ENCODE measurements at regions not wholly inside any gene's neighbourhood (a gene's known extent, or its start where the extent isn't known, plus 50 kb on each side); places are given as distances from the start of the nearest gene placed in this dataset.
"Not testable (repeated sequence)": the region's sequence is repeated elsewhere in the genome, so short reads cannot be mapped to it uniquely, and the experiment has no call there.

- DNase-seq (ENCODE audit: low spot score), result no peak
- in situ Hi-C loops (cut with MboI; ENCODE audit: low pct_unique_long_range_greater_than_20kb, low sequenced_read_pairs, unreplicated experiment), result no loop called here
- TF ChIP-seq CTCF (IDR thresholded peaks at IDR 0.05; ENCODE audit: extremely low read depth, insufficient read depth, missing control alignments), result no peak
Observed at GRCh38 chr4:95949136-95949765, 109.4 kb downstream of the PDHA2 start.

- DNase-seq (ENCODE audit: low spot score), result no peak
- in situ Hi-C loops (cut with MboI; ENCODE audit: low pct_unique_long_range_greater_than_20kb, low sequenced_read_pairs, unreplicated experiment), result no loop called here
- no peak for TF ChIP-seq CTCF (IDR thresholded peaks at IDR 0.05; ENCODE audit: extremely low read depth, insufficient read depth, missing control alignments)
Observed at GRCh38 chr4:95949808-95950207, 109.9 kb downstream of the PDHA2 start.

- in situ Hi-C loops (cut with MboI; ENCODE audit: low pct_unique_long_range_greater_than_20kb, low sequenced_read_pairs, unreplicated experiment); DNase-seq (ENCODE audit: low spot score): not testable (repeated sequence)
Observed at GRCh38 chr4:95952538-95952937, 112.6 kb downstream of the PDHA2 start.

- DNase-seq (ENCODE audit: low spot score), result no peak
- no peak for TF ChIP-seq CTCF (IDR thresholded peaks at IDR 0.05; ENCODE audit: extremely low read depth, insufficient read depth, missing control alignments)
- in situ Hi-C loops (cut with MboI; ENCODE audit: low pct_unique_long_range_greater_than_20kb, low sequenced_read_pairs, unreplicated experiment), result no loop called here
Observed at GRCh38 chr4:95956094-95956493, 116.2 kb downstream of the PDHA2 start.

- TF ChIP-seq CTCF (IDR thresholded peaks at IDR 0.05; ENCODE audit: extremely low read depth, insufficient read depth, missing control alignments), result no peak
- no peak for DNase-seq (ENCODE audit: low spot score)
- in situ Hi-C loops (cut with MboI; ENCODE audit: low pct_unique_long_range_greater_than_20kb, low sequenced_read_pairs, unreplicated experiment), result no loop called here
Observed at GRCh38 chr4:95957054-95957453, 117.2 kb downstream of the PDHA2 start.

GRCh38 chr4:95957759-95958158 is 117.9 kb downstream of the PDHA2 start:
- in situ Hi-C loops (cut with MboI; ENCODE audit: low pct_unique_long_range_greater_than_20kb, low sequenced_read_pairs, unreplicated experiment), result no loop called here
- no peak for TF ChIP-seq CTCF (IDR thresholded peaks at IDR 0.05; ENCODE audit: extremely low read depth, insufficient read depth, missing control alignments)
- no peak for DNase-seq (ENCODE audit: low spot score)

GRCh38 chr4:95959182-95959581 is 119.3 kb downstream of the PDHA2 start:
- no peak for DNase-seq (ENCODE audit: low spot score)
- in situ Hi-C loops (cut with MboI; ENCODE audit: low pct_unique_long_range_greater_than_20kb, low sequenced_read_pairs, unreplicated experiment), result no loop called here
- TF ChIP-seq CTCF (IDR thresholded peaks at IDR 0.05; ENCODE audit: extremely low read depth, insufficient read depth, missing control alignments), result no peak
